GM12892 (cell line): ENCODE measurements at regions not wholly inside any gene's neighbourhood (a gene's known extent, or its start where the extent isn't known, plus 50 kb on each side); places are given as distances from the start of the nearest gene placed in this dataset.

Experiments
- DNase-seq: peaks from one replicate; pipeline ENCODE4 v3.0.0; 2011; ENCODE audit not compliant: insufficient read length
- FAIRE-seq: peaks from 2 replicates; lab custom pipeline; 2011; peaks lifted over from hg19 to GRCh38; lab: Jason Lieb, UNC
- POLR2A ChIP-seq: IDR thresholded peaks from 2 replicates; pipeline ENCODE4 v1.6.1; 2011; ENCODE audit warnings: low read depth, low read length, control low read depth
- POLR2AphosphoS5 ChIP-seq: IDR thresholded peaks from 2 replicates; pipeline ENCODE4 v1.6.1; 2011; ENCODE audit warnings: low read depth, low read length, control low read depth
- TAF1 ChIP-seq: IDR thresholded peaks from 2 replicates; pipeline ENCODE4 v1.6.1; 2011; ENCODE audit warnings: low read depth, mild to moderate bottlenecking, control low read depth, low read length, borderline replicate concordance

DNA sequence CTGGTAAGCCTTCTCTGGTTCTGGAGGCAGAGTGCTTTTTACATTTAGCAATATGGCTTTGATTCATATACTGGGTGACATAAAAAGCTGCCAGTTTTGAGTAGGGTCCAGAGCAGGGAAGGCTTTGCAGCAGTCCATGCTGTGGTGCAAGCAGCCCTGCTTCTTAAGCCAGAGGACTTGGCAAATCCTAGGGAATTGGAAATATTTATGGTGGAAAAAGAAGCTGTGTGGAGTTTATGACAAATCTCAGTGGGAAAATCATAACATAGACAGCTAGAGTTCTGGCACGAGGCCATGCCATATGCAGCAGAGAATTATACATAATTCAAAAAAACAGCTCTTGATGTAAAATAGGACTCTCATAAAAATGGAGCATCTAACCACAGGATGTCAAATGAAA, 536.4 kb downstream of the RASEF start:
- TF ChIP-seq TAF1 (no peak), POLR2AphosphoS5 (no peak), POLR2A (no peak)
- DNase-seq (no peak), FAIRE-seq (no peak)

DNA sequence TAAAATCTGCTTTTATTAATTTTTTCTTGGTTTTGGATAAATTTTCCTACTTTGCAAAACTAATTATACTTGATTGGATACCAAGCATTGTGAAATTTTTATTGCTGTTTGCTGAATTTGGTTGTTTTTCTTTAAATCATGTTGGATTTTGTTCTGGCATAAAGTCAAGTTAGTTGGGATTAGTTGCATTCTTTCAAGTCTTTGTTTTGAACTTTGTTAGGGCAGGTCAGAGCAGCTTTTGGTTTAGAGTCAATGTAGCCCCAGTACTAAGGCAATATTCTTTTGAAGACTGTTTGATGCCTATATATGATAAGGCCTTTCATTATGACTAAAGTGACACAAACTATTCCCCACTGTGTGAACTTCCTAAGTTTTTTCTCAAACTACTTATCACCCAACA, 531.1 kb downstream of the RASEF start:
- TF ChIP-seq TAF1: no peak
- no peak for FAIRE-seq
- DNase-seq: no peak

DNA sequence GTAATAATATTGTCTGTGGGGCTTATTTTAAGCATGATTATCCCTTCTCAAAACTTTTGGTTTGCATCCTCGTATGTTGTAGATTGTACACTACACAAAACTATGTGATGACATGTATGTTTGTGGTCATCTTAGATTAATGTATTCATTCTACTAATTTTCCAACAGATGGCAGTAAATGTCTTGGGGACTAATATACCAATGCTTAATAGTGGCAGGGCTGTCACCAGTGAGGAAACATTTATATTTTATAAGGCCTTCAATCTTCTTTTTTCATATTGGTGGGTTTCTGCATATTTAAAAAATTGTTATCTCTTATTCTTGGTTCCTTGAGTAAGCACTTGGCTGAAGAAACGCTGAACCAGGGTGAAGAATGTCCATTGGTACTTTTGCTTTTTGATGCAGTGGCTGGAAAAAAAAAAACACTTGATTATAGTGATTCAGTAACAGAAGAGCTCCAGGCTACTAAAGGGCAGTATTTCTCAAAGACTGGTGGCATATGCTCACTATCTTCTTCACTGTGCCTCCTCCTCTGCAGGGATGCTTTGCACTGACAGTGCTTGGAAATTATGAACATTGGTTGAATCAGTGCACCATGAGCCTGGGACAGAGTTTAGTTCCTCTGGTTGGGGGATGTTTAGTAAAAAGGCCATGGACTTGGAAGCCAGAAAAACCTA, 530.3 kb downstream of the RASEF start:
- DNase-seq: no peak
- no peak for TF ChIP-seq POLR2A
- TF ChIP-seq TAF1: no peak
- TF ChIP-seq POLR2AphosphoS5: no peak
- no peak for FAIRE-seq

DNA sequence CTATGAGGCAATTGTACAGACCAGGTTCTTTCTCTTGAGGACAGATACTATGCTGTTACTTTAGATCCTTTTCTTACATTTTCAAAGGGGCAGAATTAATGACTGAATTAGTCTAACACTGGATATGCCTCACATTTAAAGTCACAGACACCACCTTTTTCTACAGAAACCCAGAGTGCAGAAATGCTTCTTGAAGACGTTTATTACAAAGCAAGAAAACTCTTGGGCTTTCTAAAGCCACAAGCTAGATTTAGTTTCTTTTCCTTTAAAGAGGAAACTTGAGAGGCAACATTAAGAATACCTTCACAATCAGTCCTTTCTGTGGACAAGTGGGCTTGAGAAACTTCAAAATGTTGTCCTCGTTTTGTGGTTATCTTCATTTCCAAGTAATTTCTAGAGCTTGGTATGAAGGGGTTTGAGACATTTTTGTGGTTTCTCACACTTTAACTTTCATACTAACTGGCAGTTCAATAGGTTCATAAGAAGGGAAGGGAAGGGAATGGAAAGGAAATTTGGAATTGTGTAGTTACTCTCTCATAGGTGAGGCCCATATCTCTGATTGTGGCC, 527.4 kb downstream of the RASEF start:
- FAIRE-seq (no peak), DNase-seq (no peak)
- TF ChIP-seq POLR2AphosphoS5 (no peak), TAF1 (no peak), POLR2A (no peak)

DNA sequence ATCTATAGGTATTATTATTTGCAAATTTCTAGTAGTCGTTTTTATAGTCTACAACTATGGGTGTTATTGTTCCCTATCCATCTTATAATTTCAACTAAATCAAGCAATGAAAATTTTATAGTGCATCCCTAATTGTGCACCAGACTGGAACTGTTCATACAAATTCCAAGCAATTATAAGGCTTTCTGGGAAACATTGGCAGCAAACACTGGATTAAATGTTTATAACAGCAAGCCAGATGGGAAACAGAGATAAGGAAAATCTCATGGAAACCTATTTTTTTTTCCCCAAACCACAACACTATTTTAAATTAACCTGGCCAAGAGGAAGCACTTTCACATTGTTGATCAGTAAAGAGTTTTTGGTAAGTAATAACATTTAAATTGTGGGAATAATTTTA, 524.3 kb downstream of the RASEF start:
- TF ChIP-seq TAF1 (no peak), POLR2AphosphoS5 (no peak), POLR2A (no peak)
- FAIRE-seq (no peak), DNase-seq (no peak)

DNA sequence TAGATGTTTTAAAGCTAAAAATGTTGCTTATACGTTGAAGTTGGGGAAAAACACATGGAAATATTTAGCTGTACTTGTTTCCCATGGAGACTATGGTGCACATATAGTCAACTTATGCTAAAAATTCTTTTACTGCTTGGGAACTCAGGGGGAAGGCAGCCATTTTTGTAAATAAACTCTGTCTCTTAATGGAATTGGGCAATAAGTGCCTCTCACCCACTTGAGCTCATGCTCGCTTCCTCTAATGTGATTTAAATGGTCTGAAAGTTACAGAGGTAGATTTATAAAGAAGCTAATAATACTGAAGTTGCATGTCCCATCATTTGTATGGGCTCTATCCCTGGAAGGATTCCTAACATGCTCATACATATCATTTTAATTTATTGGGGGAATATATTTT, 523.8 kb downstream of the RASEF start:
- TF ChIP-seq POLR2AphosphoS5 (no peak), POLR2A (no peak), TAF1 (no peak)
- FAIRE-seq (no peak), DNase-seq (no peak)

DNA sequence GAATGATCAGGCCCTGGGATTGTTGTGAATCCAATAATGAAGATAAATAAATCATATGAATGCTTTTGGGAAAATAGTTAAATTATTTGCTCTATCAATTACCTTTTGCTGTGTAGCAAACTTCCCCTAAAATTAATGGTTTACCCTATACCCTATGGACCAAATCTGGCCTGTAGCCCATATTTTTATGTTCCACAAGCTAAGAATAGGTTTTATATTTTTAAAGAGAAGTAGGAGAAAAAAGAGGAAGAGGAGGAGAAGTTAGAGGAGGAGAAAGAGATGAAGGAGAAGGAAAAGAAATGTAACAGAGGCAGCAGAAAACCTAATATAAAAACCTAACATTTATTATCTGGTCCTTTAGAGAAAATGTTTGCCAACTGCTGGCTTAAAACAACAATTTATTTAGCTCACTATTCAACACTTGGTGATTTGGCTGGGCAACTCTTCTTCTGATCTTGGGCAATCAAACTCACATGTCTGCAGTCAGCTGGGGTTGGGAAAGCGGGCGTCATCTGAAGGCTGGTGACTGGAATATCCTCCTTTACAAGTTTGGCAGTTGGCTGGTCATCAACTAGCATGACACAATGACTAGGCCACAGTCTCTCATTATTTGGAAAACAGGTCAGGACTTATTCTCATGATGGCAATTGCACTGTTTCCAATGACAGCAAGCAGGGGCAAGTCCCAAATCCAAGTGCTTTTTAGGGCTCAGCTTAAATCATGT, 522.9 kb downstream of the RASEF start:
- TF ChIP-seq POLR2AphosphoS5: no peak
- no peak for TF ChIP-seq POLR2A
- no peak for TF ChIP-seq TAF1
- DNase-seq (no peak), FAIRE-seq (no peak)

DNA sequence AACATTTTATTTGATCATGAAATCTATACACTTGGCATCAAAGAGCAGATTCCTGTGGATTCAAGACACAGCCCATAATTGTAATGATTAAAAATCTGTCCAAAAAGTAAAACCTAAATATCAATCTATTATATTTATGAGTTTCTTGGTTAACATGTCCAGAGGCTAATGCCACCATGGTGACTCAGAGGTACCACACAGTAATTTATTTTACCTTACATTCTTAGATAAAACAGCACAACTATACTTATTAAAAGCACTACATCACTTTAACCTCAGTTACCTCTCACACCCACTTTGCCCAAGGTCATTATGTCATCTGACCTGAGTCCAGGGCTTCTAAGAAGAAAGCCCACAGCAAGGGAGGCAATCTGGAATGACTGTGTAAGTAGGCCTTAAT, 519.2 kb downstream of the RASEF start:
- no peak for TF ChIP-seq POLR2A
- no peak for TF ChIP-seq POLR2AphosphoS5
- no peak for TF ChIP-seq TAF1
- no peak for FAIRE-seq

DNA sequence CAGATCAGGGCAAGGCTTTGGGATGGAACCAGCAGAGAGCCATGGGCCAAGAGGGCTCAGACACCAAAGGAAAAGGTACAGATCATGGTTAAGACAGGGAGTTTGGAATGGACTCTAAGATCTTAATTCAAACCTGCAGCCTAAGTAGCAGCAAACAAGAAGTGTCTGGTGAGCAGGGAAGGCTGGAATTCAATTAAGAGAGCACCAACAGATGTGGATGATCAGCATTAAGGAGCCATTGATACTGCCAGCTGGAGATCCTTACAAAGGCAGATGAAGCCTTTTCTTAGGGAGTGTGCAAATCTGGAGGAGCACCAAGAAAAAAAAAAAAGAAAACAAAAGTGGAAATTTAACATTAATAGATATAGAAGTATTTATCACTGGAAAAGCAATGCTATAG, 516.8 kb downstream of the RASEF start:
- no peak for FAIRE-seq

More for the DNA sequence above, 519.2 kb downstream of the RASEF start:
- no peak for DNase-seq

DNA sequence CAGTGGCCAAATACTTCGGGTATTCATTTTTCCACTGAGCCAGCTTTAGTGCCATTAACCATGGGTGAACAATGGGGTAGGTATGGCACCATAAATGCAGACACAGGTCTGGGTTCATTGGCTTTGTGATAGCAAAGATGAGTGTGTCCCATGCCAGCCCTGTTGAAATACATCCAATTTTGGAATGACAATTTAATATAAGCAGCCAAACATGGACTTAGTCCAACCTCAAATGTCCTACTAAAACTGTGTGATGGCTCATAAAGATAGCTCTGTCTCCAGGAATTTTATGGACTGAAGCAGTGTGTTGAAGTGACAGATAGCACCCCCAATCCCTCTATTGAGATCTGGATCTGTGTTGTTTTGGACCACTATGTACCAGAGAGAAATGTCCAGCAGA, 514.9 kb downstream of the RASEF start:
- TF ChIP-seq POLR2A: no peak
- TF ChIP-seq POLR2AphosphoS5: no peak
- no peak for TF ChIP-seq TAF1
- DNase-seq (no peak), FAIRE-seq (no peak)

More for the DNA sequence above, 516.8 kb downstream of the RASEF start:
- TF ChIP-seq POLR2AphosphoS5 (no peak), POLR2A (no peak), TAF1 (no peak)
- no peak for DNase-seq

DNA sequence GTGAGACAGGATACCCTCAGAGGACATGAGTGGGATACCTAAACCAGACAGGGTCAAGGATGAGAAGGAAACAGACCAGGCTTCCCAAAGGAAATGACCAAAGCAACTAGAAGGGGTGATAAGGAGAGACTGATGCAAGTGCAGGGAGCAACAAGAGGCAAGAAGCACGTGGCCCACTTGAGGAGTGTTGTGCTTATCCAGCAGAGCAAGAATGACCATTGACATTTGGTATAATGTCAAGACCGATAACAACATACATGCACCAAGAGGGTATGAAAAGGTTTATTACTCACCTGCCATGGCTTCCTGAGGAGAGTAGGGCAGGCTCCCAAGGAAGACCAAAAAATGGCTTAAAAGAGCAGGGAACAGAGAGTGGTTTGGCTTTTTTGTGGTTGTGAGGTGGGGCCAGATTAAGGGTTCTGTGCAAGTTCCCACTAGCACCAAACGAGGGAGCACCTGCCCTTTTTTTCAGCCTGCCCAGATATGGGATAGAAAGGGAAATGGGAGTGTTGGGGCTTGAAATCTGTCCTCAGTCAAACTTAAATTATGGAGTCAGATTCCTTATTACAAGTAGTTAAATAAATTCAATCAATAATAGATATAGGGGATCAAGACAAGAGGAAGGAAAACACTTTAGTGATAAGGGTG, 513.6 kb downstream of the RASEF start:
- TF ChIP-seq TAF1 (no peak), POLR2AphosphoS5 (no peak), POLR2A (no peak)
- FAIRE-seq: no peak
- DNase-seq: no peak

DNA sequence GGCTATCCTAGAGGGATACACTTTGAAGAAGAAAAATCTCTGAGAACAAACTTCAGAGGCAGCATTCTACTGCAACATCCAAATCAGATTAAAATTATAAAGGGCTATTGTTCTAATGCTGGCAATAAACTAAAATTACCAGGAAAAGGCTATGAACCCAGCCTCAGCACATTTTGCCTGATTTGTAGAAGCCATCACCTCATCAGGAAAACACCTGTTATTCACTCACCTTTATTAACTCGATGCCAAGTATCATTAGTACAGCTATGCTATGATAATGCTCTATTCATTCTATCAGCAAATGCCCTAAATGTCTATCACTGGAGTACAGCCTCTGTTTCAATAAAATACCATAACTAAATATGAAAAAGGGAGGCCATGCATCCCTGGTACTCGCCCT, 510.2 kb downstream of the RASEF start:
- TF ChIP-seq TAF1 (no peak), POLR2A (no peak), POLR2AphosphoS5 (no peak)

More for the DNA sequence above, 510.2 kb downstream of the RASEF start:
- DNase-seq (no peak), FAIRE-seq (no peak)
